Astrocyte (in vitro differentiated cells and primary cell): ENCODE measurements at regions not wholly inside any gene's neighbourhood (a gene's known extent, or its start where the extent isn't known, plus 50 kb on each side); places are given as distances from the start of the nearest gene placed in this dataset.

Experiments
- EZH2 ChIP-seq: IDR thresholded peaks from 2 replicates; pipeline ENCODE4 v1.6.1; 2012; ENCODE audit warnings: mild to moderate bottlenecking, low read length, inconsistent platforms; ENCODE audit not compliant: insufficient read depth
- TF ChIP-seq, protein P1 (sequence below): IDR thresholded peaks from 2 replicates; pipeline ENCODE4 v1.5.1; 2011; ENCODE audit warnings: low read depth, mild to moderate bottlenecking, inconsistent platforms, low read length, moderate library complexity; ENCODE audit not compliant: insufficient read depth

DNA sequence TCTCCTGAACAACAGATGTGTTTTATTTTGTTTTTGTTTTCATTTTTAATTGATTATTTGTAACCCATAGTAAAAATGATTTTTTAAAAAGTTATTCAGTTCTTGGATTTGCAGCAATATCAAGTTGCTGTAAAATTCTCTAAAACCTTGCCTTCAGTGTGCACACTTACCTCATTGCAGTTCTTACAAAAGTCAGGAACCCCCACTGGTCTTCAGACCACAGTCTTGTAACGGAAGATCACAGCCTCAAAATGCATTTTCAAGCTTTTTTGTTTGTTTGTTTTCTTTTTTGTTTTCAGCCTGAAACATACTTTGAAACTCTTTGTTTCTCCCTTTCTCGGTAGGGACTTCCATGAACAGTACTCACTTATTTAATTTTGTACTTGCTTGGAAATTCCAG, 1012.8 kb upstream of the GYPC start:
- TF ChIP-seq EZH2: no peak
- TF ChIP-seq, protein P1, sequence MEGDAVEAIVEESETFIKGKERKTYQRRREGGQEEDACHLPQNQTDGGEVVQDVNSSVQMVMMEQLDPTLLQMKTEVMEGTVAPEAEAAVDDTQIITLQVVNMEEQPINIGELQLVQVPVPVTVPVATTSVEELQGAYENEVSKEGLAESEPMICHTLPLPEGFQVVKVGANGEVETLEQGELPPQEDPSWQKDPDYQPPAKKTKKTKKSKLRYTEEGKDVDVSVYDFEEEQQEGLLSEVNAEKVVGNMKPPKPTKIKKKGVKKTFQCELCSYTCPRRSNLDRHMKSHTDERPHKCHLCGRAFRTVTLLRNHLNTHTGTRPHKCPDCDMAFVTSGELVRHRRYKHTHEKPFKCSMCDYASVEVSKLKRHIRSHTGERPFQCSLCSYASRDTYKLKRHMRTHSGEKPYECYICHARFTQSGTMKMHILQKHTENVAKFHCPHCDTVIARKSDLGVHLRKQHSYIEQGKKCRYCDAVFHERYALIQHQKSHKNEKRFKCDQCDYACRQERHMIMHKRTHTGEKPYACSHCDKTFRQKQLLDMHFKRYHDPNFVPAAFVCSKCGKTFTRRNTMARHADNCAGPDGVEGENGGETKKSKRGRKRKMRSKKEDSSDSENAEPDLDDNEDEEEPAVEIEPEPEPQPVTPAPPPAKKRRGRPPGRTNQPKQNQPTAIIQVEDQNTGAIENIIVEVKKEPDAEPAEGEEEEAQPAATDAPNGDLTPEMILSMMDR: no peak
